GM12865 (cell line): ENCODE measurements at regions not wholly inside any gene's neighbourhood (a gene's known extent, or its start where the extent isn't known, plus 50 kb on each side); places are given as distances from the start of the nearest gene placed in this dataset.

Experiments
- DNase-seq: peaks from one replicate; pipeline ENCODE4 v3.0.0; 2010; ENCODE audit warnings: low read depth
- H3K4me3 ChIP-seq: 2 replicates; pipeline ENCODE4 v1.5.1; 2011; ENCODE audit warnings: mild to moderate bottlenecking, low read depth, low read length, control low read depth
- CTCF ChIP-seq: IDR thresholded peaks from 2 replicates; pipeline ENCODE4 v1.5.1; 2011; ENCODE audit warnings: low read length, control low read depth, low read depth, inconsistent platforms; ENCODE audit not compliant: insufficient read depth; ENCODE audit errors: missing control alignments

GRCh38 chr9:87378676-87379075 lies 119.0 kb upstream of the DAPK1 start:
- no peak for DNase-seq
- no peak overlapping the region for H3K4me3 ChIP-seq
- TF ChIP-seq CTCF = no peak

GRCh38 chr9:87379300-87379699 lies 118.4 kb upstream of the DAPK1 start:
- no peak overlapping the region for H3K4me3 ChIP-seq
- DNase-seq = no peak
- TF ChIP-seq CTCF = no peak

DNA sequence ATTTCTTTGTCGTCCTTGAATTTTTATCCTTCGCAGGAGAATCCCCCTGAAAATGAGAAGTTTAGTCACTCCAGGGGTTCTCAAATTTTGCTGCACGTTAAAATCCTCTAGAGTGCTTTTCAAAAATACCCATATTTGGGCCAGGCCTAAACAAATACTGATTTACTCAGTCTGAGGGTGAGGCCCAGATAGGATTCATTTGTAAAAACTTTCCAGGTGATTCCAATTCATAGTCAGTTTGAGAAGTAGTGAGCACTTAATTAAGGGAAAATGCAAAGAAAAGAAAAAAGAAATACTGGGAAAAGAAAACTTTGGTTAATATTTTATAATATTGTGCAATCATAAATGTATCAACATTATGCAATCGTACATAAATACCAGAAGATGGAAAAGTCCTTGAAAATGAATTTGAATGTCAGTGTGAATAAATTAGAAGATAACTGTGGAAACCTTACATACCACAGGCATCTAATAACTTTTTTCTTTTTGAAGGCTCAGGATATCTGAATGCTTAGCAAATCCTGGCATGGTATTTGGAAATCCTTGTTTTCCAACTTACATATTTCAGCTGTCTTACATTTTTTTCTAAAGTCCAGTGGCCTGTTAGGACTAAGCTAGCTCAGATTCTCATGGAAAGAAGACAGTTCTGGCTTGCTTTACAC lies 116.5 kb upstream of the DAPK1 start:
- no peak overlapping the region for H3K4me3 ChIP-seq
- DNase-seq = no peak
- TF ChIP-seq CTCF = no peak

DNA sequence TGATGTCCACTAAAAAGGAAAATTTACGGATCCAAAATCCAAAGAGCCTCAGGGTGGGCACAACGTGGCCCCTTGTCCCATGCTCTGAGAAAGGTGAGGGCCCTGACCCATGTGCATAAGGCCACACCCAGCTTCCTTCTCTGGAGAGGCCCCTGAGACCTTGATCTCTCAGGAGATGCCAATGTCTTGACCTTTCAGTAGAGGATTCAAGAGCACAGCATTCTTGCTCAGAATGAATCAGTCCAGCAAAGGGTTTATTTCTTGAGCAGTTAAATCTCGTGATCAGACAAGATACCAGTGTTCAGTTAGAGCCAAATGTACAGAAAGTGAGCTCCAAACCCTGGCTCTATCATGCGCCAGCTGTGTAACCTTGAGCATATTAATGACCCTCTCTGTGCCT lies 115.9 kb upstream of the DAPK1 start:
- no peak for DNase-seq
- no peak for TF ChIP-seq CTCF
- H3K4me3 ChIP-seq = no peak overlapping the region

GRCh38 chr9:87382900-87383299 lies 114.8 kb upstream of the DAPK1 start:
- peak; percentile 9 for DNase-seq
- no peak overlapping the region for H3K4me3 ChIP-seq
- no peak for TF ChIP-seq CTCF

- no peak for DNase-seq
- no peak for TF ChIP-seq CTCF
- H3K4me3 ChIP-seq = no peak overlapping the region
Measured at GRCh38 chr9:87383344-87384150, 114.1 kb upstream of the DAPK1 start.

DNA sequence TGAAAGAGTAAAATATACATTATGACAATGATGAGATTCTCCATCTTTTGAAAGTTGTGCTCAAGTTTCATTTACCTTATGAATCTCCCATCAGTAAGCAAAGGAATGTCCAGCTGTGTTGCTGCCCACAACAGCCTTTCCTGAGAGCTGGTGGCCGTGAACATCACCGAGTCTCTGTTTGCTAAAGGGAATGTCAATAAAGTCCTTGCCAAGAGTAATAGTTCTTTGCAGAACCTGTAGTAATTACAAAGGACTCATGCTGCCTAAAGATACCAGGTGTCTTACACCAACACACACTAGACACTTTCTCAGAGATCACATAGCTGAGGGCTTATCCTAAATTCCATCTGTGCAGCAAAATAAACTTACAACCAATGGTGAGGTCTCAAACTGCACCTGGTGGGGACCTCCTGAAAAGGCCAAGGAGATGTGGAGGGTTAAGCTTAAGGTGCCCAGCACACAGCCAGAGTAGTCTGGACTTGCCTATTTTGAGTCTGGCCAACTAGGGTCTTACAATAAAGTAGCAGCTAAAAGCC lies 111.1 kb upstream of the DAPK1 start:
- DNase-seq = no peak
- no peak overlapping the region for H3K4me3 ChIP-seq
- TF ChIP-seq CTCF = no peak
